ENCODE measurements at regions not wholly inside any gene's neighbourhood (a gene's known extent, or its start where the extent isn't known, plus 50 kb on each side); places are given as distances from the start of the nearest gene placed in this dataset.

DNA sequence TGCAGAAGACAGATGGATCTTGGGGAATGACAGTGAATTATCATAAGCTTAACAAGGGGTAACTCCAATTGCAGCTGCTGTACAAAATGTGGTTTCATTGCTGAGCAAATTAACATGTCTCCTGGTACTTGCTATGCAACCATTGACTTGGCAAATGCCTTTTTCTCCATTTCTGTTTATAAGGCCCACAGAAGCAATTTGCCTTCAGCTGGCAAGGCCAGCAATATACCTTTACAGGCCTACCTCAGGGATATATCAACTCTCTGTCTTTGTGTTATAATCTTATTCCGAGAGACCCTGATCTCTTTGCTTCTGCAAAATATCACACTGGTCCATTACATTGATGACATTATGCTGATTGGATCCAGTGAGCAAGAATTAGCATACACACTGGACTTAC lies 52.7 kb upstream of the KIAA0040 start:
- FAIRE-seq (no peak), DNase-seq (ENCODE audit: low read depth in 1 of 2, low spot score in 1 of 2) (no peak), ATAC-seq (no peak)
- Histone ChIP-seq H3K4me2 (no peak overlapping the region), H3K9me3 (peaks cover 4% of the 10 kb centered on the region; the same call in 1 of the 3 replicates), H3K4me3 (no peak overlapping the region), H3K27ac (no peak overlapping the region), H3K4me1 (no peaks in the 10 kb centered on the region)
- TF ChIP-seq ZFP36 (IDR thresholded peaks at IDR 0.05; ENCODE audit: borderline replicate concordance, partially characterized antibody) (no peak), HOXB5 (CRISPR knock-in tag; IDR thresholded peaks at IDR 0.05) (no peak), SREBF2 (IDR thresholded peaks at IDR 0.05) (no peak), MAZ (IDR thresholded peaks at IDR 0.05; ENCODE audit: borderline replicate concordance, low read depth, low read length) (no peak), RFX5 (IDR thresholded peaks at IDR 0.05) (no peak), HOXA7 (CRISPR knock-in tag; IDR thresholded peaks at IDR 0.05) (no peak), POLR2AphosphoS2 (conservative IDR thresholded peaks at IDR 0.05; ENCODE audit: low read length) (no peak), TFCP2L1 (CRISPR knock-in tag; IDR thresholded peaks at IDR 0.05) (no peak), PBX3 (IDR thresholded peaks at IDR 0.05) (no peak), HDAC2 (IDR thresholded peaks at IDR 0.05) (no peak)
- TF ChIP-seq, protein P1, sequence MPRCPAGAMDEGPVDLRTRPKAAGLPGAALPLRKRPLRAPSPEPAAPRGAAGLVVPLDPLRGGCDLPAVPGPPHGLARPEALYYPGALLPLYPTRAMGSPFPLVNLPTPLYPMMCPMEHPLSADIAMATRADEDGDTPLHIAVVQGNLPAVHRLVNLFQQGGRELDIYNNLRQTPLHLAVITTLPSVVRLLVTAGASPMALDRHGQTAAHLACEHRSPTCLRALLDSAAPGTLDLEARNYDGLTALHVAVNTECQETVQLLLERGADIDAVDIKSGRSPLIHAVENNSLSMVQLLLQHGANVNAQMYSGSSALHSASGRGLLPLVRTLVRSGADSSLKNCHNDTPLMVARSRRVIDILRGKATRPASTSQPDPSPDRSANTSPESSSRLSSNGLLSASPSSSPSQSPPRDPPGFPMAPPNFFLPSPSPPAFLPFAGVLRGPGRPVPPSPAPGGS (IDR thresholded peaks at IDR 0.05): no peak
- CTCF ChIA-PET: no interaction called here
- POLR2A ChIA-PET: no interaction called here
- WGBS (ENCODE audit: missing lambda C conversion rate): 0% methylated on average over 1 of the region's 1 CpG

GRCh38 chr1:175244206-175244605 lies 51.6 kb upstream of the KIAA0040 start:
- no peak overlapping the region for H3K27ac ChIP-seq
- TF ChIP-seq CHD4 (IDR thresholded peaks at IDR 0.05; ENCODE audit: borderline replicate concordance): no peak
- TF ChIP-seq BHLHE40 (IDR thresholded peaks at IDR 0.05; ENCODE audit: low read depth, low read length): no peak
- FAIRE-seq (no peak), ATAC-seq (no peak), DNase-seq (ENCODE audit: low read depth in 1 of 2, low spot score in 1 of 2) (no peak)
- 0% methylated on average over 1 of the region's 1 CpG for WGBS (ENCODE audit: missing lambda C conversion rate)
- ChIA-PET CTCF (no interaction called here), POLR2A (no interaction called here)
- no peak overlapping the region for H3K4me3 ChIP-seq
- no peak overlapping the region for H3K4me2 ChIP-seq
- peaks cover 4% of the 10 kb centered on the region; the same call in 1 of the 3 replicates for H3K9me3 ChIP-seq
- no peaks in the 10 kb centered on the region for H3K4me1 ChIP-seq
